OCI-LY7 (cell line): ENCODE measurements at regions not wholly inside any gene's neighbourhood (a gene's known extent, or its start where the extent isn't known, plus 50 kb on each side); places are given as distances from the start of the nearest gene placed in this dataset.

Experiments
- CTCF ChIP-seq: fragments of 200-600 bp; sonication (generic); conservative IDR thresholded peaks from 2 replicates; pipeline ENCODE4 v1.5.1; 2014; ENCODE audit warnings: mild to moderate bottlenecking, antibody characterized with exemption, low read length, moderate library complexity, mixed read lengths
- EZH2phosphoT487 ChIP-seq: fragments of 200-600 bp; sonication (generic); IDR thresholded peaks from 2 replicates; pipeline ENCODE4 v1.6.1; 2018; ENCODE audit warnings: low read depth, borderline replicate concordance, mild to moderate bottlenecking, mixed run types, antibody characterized with exemption, low read length, moderate library complexity, mixed read lengths

GRCh38 chr6:147861696-147862095 lies 353.2 kb downstream of the SAMD5 start:
- no peak for TF ChIP-seq CTCF
- no peak for TF ChIP-seq EZH2phosphoT487
